SK-N-MC (cell line): ENCODE measurements at regions not wholly inside any gene's neighbourhood (a gene's known extent, or its start where the extent isn't known, plus 50 kb on each side); places are given as distances from the start of the nearest gene placed in this dataset.
"Not testable (repeated sequence)": the region's sequence is repeated elsewhere in the genome, so short reads cannot be mapped to it uniquely, and the experiment has no call there.

Experiments
- DNase-seq: peaks from one replicate; pipeline ENCODE4 v3.0.0-alpha.2; 2011; ENCODE audit warnings: low read depth, low spot score
- H3K27ac ChIP-seq: fragments of 200-600 bp; sonication (generic); 2 replicates; pipeline ENCODE4 v1.5.1; 2016; ENCODE audit warnings: mixed run types
- H3K36me3 ChIP-seq: fragments of 200-600 bp; sonication (generic); 2 replicates; pipeline ENCODE4 v1.6.1; 2017; ENCODE audit warnings: antibody characterized with exemption, low read length, mixed read lengths; ENCODE audit not compliant: insufficient read depth
- H3K4me3 ChIP-seq: fragments of 200-600 bp; sonication (generic); 2 replicates; pipeline ENCODE4 v1.5.1; 2016
- H3K9ac ChIP-seq: fragments of 200-600 bp; sonication (generic); 2 replicates; pipeline ENCODE4 v1.8.0; 2017; ENCODE audit warnings: mixed run types, mixed read lengths; ENCODE audit not compliant: insufficient read length
- H3K9me3 ChIP-seq: fragments of 200-600 bp; sonication (generic); 2 replicates; pipeline ENCODE4 v1.6.1; 2017; ENCODE audit warnings: low read depth, mild to moderate bottlenecking, antibody characterized with exemption, low read length, moderate library complexity, mixed read lengths
- EZH2 ChIP-seq: fragments of 200-600 bp; sonication (generic); IDR thresholded peaks from one replicate; pipeline ENCODE4 v1.6.1; 2017; ENCODE audit warnings: antibody characterized with exemption
- FOXP2 ChIP-seq: optimal IDR thresholded peaks from 2 replicates; pipeline ENCODE3; 2011; ENCODE audit warnings: mild to moderate bottlenecking, moderate library complexity; ENCODE audit not compliant: insufficient read depth; ENCODE audit errors: extremely low read length, control extremely low read depth
- POLR2AphosphoS5 ChIP-seq: IDR thresholded peaks from 2 replicates; pipeline ENCODE4 v1.6.1; 2012; ENCODE audit warnings: mild to moderate bottlenecking, low read depth, low read length, borderline replicate concordance

- no peak for DNase-seq
- no peak overlapping the region for H3K27ac ChIP-seq
- no peaks in the 10 kb centered on the region for H3K36me3 ChIP-seq
- no peak overlapping the region for H3K9ac ChIP-seq
- H3K9me3 ChIP-seq = no peaks in the 10 kb centered on the region
- no peak for TF ChIP-seq EZH2
- TF ChIP-seq POLR2AphosphoS5 = no peak
- TF ChIP-seq FOXP2 = no peak
- H3K4me3 ChIP-seq = no peak overlapping the region
Measured at GRCh38 chr5:1642221-1642620, 118.5 kb upstream of the LPCAT1 start.

GRCh38 chr5:1641560-1642166 is 117.9 kb upstream of the LPCAT1 start:
- Histone ChIP-seq H3K9ac (no peak overlapping the region), H3K4me3 (no peak overlapping the region), H3K27ac (no peak overlapping the region), H3K9me3 (no peaks in the 10 kb centered on the region), H3K36me3 (no peaks in the 10 kb centered on the region)
- no peak for TF ChIP-seq FOXP2
- no peak for TF ChIP-seq POLR2AphosphoS5
- no peak for TF ChIP-seq EZH2
- DNase-seq = peak; percentile 67

- Histone ChIP-seq H3K36me3 (no peaks in the 10 kb centered on the region), H3K27ac (no peak overlapping the region), H3K4me3 (no peak overlapping the region), H3K9ac (no peak overlapping the region), H3K9me3 (no peaks in the 10 kb centered on the region)
- no peak for DNase-seq
- TF ChIP-seq POLR2AphosphoS5 (no peak), FOXP2 (no peak), EZH2 (no peak)
Measured at GRCh38 chr5:1641041-1641440, 117.3 kb upstream of the LPCAT1 start.

- Histone ChIP-seq H3K9me3 (no peaks in the 10 kb centered on the region), H3K36me3 (no peaks in the 10 kb centered on the region), H3K9ac (no peak overlapping the region), H3K4me3 (no peak overlapping the region), H3K27ac (no peak overlapping the region)
- TF ChIP-seq POLR2AphosphoS5 = no peak
- TF ChIP-seq EZH2 = no peak
- no peak for TF ChIP-seq FOXP2
- DNase-seq = no peak
Measured at GRCh38 chr5:1640421-1640881, 116.7 kb upstream of the LPCAT1 start.

GRCh38 chr5:1639757-1640156 is 116.0 kb upstream of the LPCAT1 start:
- no peak overlapping the region for H3K4me3 ChIP-seq
- H3K36me3 ChIP-seq = no peaks in the 10 kb centered on the region
- H3K9ac ChIP-seq = no peak overlapping the region
- no peaks in the 10 kb centered on the region for H3K9me3 ChIP-seq
- no peak for DNase-seq
- TF ChIP-seq EZH2 (no peak), POLR2AphosphoS5 (no peak), FOXP2 (no peak)
- no peak overlapping the region for H3K27ac ChIP-seq

GRCh38 chr5:1638658-1639400 is 115.1 kb upstream of the LPCAT1 start:
- DNase-seq = no peak
- no peaks in the 10 kb centered on the region for H3K9me3 ChIP-seq
- TF ChIP-seq EZH2 (peak; percentile 42), FOXP2 (no peak), POLR2AphosphoS5 (no peak)
- H3K36me3 ChIP-seq = no peaks in the 10 kb centered on the region
- no peak overlapping the region for H3K4me3 ChIP-seq
- H3K27ac ChIP-seq = no peak overlapping the region
- no peak overlapping the region for H3K9ac ChIP-seq

- Histone ChIP-seq H3K4me3 (no peak overlapping the region), H3K36me3 (no peaks in the 10 kb centered on the region), H3K27ac (no peak overlapping the region), H3K9me3 (no peaks in the 10 kb centered on the region), H3K9ac (no peak overlapping the region)
- DNase-seq = no peak
- TF ChIP-seq EZH2 (no peak), FOXP2 (no peak), POLR2AphosphoS5 (no peak)
Measured at GRCh38 chr5:1637639-1638481, 114.1 kb upstream of the LPCAT1 start.

GRCh38 chr5:1636981-1637638 is 113.3 kb upstream of the LPCAT1 start:
- Histone ChIP-seq H3K9me3 (no peaks in the 10 kb centered on the region), H3K9ac (no peak overlapping the region), H3K27ac (no peak overlapping the region), H3K4me3 (no peak overlapping the region), H3K36me3 (no peaks in the 10 kb centered on the region)
- TF ChIP-seq EZH2 (no peak), FOXP2 (no peak), POLR2AphosphoS5 (no peak)
- DNase-seq = no peak

GRCh38 chr5:1636208-1636770 is 112.5 kb upstream of the LPCAT1 start:
- not testable (repeated sequence) for H3K4me3 ChIP-seq, H3K27ac ChIP-seq, H3K36me3 ChIP-seq, H3K9me3 ChIP-seq, H3K9ac ChIP-seq, DNase-seq

GRCh38 chr5:1635477-1635876 is 111.7 kb upstream of the LPCAT1 start:
- not testable (repeated sequence) for H3K4me3 ChIP-seq, H3K27ac ChIP-seq, H3K9ac ChIP-seq, DNase-seq, H3K36me3 ChIP-seq, H3K9me3 ChIP-seq
